GM21825 (cell line): ENCODE measurements at regions not wholly inside any gene's neighbourhood (a gene's known extent, or its start where the extent isn't known, plus 50 kb on each side); places are given as distances from the start of the nearest gene placed in this dataset.
"Not testable (repeated sequence)": the region's sequence is repeated elsewhere in the genome, so short reads cannot be mapped to it uniquely, and the experiment has no call there.

Experiments used
- ATAC-seq: cut with Tn5 transposase; IDR thresholded peaks from one replicate; pipeline ENCODE4 v1.9.1; 2021; ENCODE audit warnings: mild to moderate bottlenecking, moderate library complexity; ENCODE audit not compliant: unreplicated experiment

- no peak for ATAC-seq
These were observed 456.9 kb upstream of the TMEM132C start for GRCh38 chr12:127810041-127810440.

- ATAC-seq = not testable (repeated sequence)
These were observed 456.5 kb upstream of the TMEM132C start for GRCh38 chr12:127810459-127810858.

GRCh38 chr12:127811988-127812387 lies 455.0 kb upstream of the TMEM132C start:
- ATAC-seq = no peak

- ATAC-seq = no peak
These were observed 453.8 kb upstream of the TMEM132C start for GRCh38 chr12:127813147-127813546.

GRCh38 chr12:127819056-127819455 lies 447.9 kb upstream of the TMEM132C start:
- ATAC-seq = no peak

- ATAC-seq = no peak
These were observed 446.7 kb upstream of the TMEM132C start for GRCh38 chr12:127820271-127820670.

GRCh38 chr12:127820846-127821245 lies 446.1 kb upstream of the TMEM132C start:
- ATAC-seq = no peak

GRCh38 chr12:127822809-127823411 lies 444.1 kb upstream of the TMEM132C start:
- no peak for ATAC-seq

- no peak for ATAC-seq
These were observed 443.2 kb upstream of the TMEM132C start for GRCh38 chr12:127823801-127824200.

GRCh38 chr12:127829281-127830064 lies 437.5 kb upstream of the TMEM132C start:
- ATAC-seq = no peak

GRCh38 chr12:127830065-127830460 lies 436.9 kb upstream of the TMEM132C start:
- ATAC-seq = no peak

GRCh38 chr12:127830730-127831129 lies 436.2 kb upstream of the TMEM132C start:
- ATAC-seq = no peak

- no peak for ATAC-seq
These were observed 434.8 kb upstream of the TMEM132C start for GRCh38 chr12:127832172-127832571.

- ATAC-seq = not testable (repeated sequence)
These were observed 430.2 kb upstream of the TMEM132C start for GRCh38 chr12:127836802-127837201.

- ATAC-seq = no peak
These were observed 409.3 kb upstream of the TMEM132C start for GRCh38 chr12:127857661-127858060.

- no peak for ATAC-seq
These were observed 406.4 kb upstream of the TMEM132C start for GRCh38 chr12:127860536-127860935.

- ATAC-seq = no peak
These were observed 405.6 kb upstream of the TMEM132C start for GRCh38 chr12:127861406-127861805.

- no peak for ATAC-seq
These were observed 393.7 kb upstream of the TMEM132C start for GRCh38 chr12:127873306-127873705.

GRCh38 chr12:127881371-127882140 lies 385.4 kb upstream of the TMEM132C start:
- no peak for ATAC-seq

GRCh38 chr12:127883013-127883412 lies 384.0 kb upstream of the TMEM132C start:
- no peak for ATAC-seq

- ATAC-seq = no peak
These were observed 380.8 kb upstream of the TMEM132C start for GRCh38 chr12:127885954-127886750.
